VCaP (cell line): ENCODE measurements at regions not wholly inside any gene's neighbourhood (a gene's known extent, or its start where the extent isn't known, plus 50 kb on each side); places are given as distances from the start of the nearest gene placed in this dataset.

Experiments used
- H3K27ac ChIP-seq: fragments of 450-650 bp; 2 replicates; pipeline ENCODE4 v1.5.1; 2017
- CTCF ChIP-seq: fragments of 450-650 bp; conservative IDR thresholded peaks from 2 replicates; pipeline ENCODE4 v1.5.1; 2017; ENCODE audit warnings: mild to moderate bottlenecking, moderate library complexity

- TF ChIP-seq CTCF: no peak
- H3K27ac ChIP-seq: no peak overlapping the region
Measured at GRCh38 chr7:45350896-45351295, 193.3 kb downstream of the RAMP3 start.

- H3K27ac ChIP-seq: no peak overlapping the region
- no peak for TF ChIP-seq CTCF
Measured at GRCh38 chr7:45358287-45358686, 200.7 kb downstream of the RAMP3 start.

- no peak for TF ChIP-seq CTCF
- no peak overlapping the region for H3K27ac ChIP-seq
Measured at GRCh38 chr7:45359250-45359649, 201.7 kb downstream of the RAMP3 start.

- TF ChIP-seq CTCF: no peak
- H3K27ac ChIP-seq: no peak overlapping the region
Measured at GRCh38 chr7:45359776-45360175, 202.2 kb downstream of the RAMP3 start.

GRCh38 chr7:45363669-45364068, 206.1 kb downstream of the RAMP3 start:
- TF ChIP-seq CTCF: no peak
- no peak overlapping the region for H3K27ac ChIP-seq

GRCh38 chr7:45365341-45365740, 207.8 kb downstream of the RAMP3 start:
- TF ChIP-seq CTCF: no peak
- no peak overlapping the region for H3K27ac ChIP-seq

GRCh38 chr7:45366475-45366874, 207.7 kb upstream of the ADCY1 start:
- no peak for TF ChIP-seq CTCF
- no peak overlapping the region for H3K27ac ChIP-seq

GRCh38 chr7:45367026-45367425, 207.1 kb upstream of the ADCY1 start:
- no peak for TF ChIP-seq CTCF
- H3K27ac ChIP-seq: no peak overlapping the region
